ENCODE measurements at regions not wholly inside any gene's neighbourhood (a gene's known extent, or its start where the extent isn't known, plus 50 kb on each side); places are given as distances from the start of the nearest gene placed in this dataset.

GRCh38 chrX:94121799-94122198 lies 447.8 kb downstream of the FAM133A start:
- no peak for TF ChIP-seq EZH2phosphoT487 (IDR thresholded peaks at IDR 0.05; ENCODE audit: borderline replicate concordance, low read length)
- TF ChIP-seq, protein P1, sequence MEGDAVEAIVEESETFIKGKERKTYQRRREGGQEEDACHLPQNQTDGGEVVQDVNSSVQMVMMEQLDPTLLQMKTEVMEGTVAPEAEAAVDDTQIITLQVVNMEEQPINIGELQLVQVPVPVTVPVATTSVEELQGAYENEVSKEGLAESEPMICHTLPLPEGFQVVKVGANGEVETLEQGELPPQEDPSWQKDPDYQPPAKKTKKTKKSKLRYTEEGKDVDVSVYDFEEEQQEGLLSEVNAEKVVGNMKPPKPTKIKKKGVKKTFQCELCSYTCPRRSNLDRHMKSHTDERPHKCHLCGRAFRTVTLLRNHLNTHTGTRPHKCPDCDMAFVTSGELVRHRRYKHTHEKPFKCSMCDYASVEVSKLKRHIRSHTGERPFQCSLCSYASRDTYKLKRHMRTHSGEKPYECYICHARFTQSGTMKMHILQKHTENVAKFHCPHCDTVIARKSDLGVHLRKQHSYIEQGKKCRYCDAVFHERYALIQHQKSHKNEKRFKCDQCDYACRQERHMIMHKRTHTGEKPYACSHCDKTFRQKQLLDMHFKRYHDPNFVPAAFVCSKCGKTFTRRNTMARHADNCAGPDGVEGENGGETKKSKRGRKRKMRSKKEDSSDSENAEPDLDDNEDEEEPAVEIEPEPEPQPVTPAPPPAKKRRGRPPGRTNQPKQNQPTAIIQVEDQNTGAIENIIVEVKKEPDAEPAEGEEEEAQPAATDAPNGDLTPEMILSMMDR (IDR thresholded peaks at IDR 0.05; ENCODE audit: low read depth, low read length, poor library complexity, severe bottlenecking) = no peak
- Histone ChIP-seq H3K27ac (ENCODE audit: low read depth, low read length) (no peak overlapping the region), H3K4me3 (ENCODE audit: low read length) (no peak overlapping the region), H4K20me1 (ENCODE audit: control insufficient read depth, insufficient read depth, low read depth, low read length) (no peaks in the 10 kb centered on the region), H3K79me2 (ENCODE audit: control insufficient read depth, low read length) (no peaks in the 10 kb centered on the region), H3K4me2 (ENCODE audit: low read length) (no peak overlapping the region), H3K9me3 (ENCODE audit: control insufficient read depth, insufficient read depth, low read length) (no peaks in the 10 kb centered on the region), H3K4me1 (ENCODE audit: control insufficient read depth, low read length) (no peaks in the 10 kb centered on the region), H3K36me3 (ENCODE audit: control insufficient read depth, low read length) (no peaks in the 10 kb centered on the region), H3F3A (ENCODE audit: control insufficient read depth, insufficient read depth) (no peaks in the 10 kb centered on the region), H3K9me2 (replicated peaks; ENCODE audit: control insufficient read depth, low read length) (no peaks in the 10 kb centered on the region), H3K27me3 (ENCODE audit: control insufficient read depth, low read length) (no peaks in the 10 kb centered on the region)

GRCh38 chrX:94123062-94123461 lies 449.1 kb downstream of the FAM133A start:
- H3K27me3 ChIP-seq (ENCODE audit: control insufficient read depth, low read length) = no peaks in the 10 kb centered on the region
- H3K9me3 ChIP-seq (ENCODE audit: control insufficient read depth, insufficient read depth, low read length) = no peaks in the 10 kb centered on the region
- H3K9me2 ChIP-seq (replicated peaks; ENCODE audit: control insufficient read depth, low read length) = no peaks in the 10 kb centered on the region
- H3K4me2 ChIP-seq (ENCODE audit: low read length) = no peak overlapping the region
- no peaks in the 10 kb centered on the region for H3F3A ChIP-seq (ENCODE audit: control insufficient read depth, insufficient read depth)
- TF ChIP-seq EZH2phosphoT487 (IDR thresholded peaks at IDR 0.05; ENCODE audit: borderline replicate concordance, low read length) = no peak
- TF ChIP-seq, protein P1 (IDR thresholded peaks at IDR 0.05; ENCODE audit: low read depth, low read length, poor library complexity, severe bottlenecking) = no peak
- H3K4me1 ChIP-seq (ENCODE audit: control insufficient read depth, low read length) = no peaks in the 10 kb centered on the region
- no peak overlapping the region for H3K27ac ChIP-seq (ENCODE audit: low read depth, low read length)
- no peaks in the 10 kb centered on the region for H4K20me1 ChIP-seq (ENCODE audit: control insufficient read depth, insufficient read depth, low read depth, low read length)
- no peaks in the 10 kb centered on the region for H3K36me3 ChIP-seq (ENCODE audit: control insufficient read depth, low read length)
- H3K4me3 ChIP-seq (ENCODE audit: low read length) = no peak overlapping the region
- H3K79me2 ChIP-seq (ENCODE audit: control insufficient read depth, low read length) = no peaks in the 10 kb centered on the region

GRCh38 chrX:94162971-94163370 lies 489.0 kb downstream of the FAM133A start:
- Histone ChIP-seq H3K9me3 (ENCODE audit: control insufficient read depth, insufficient read depth, low read length) (no peaks in the 10 kb centered on the region), H3K4me3 (ENCODE audit: low read length) (no peak overlapping the region), H3K27me3 (ENCODE audit: control insufficient read depth, low read length) (no peaks in the 10 kb centered on the region), H3K4me2 (ENCODE audit: low read length) (no peak overlapping the region), H3F3A (ENCODE audit: control insufficient read depth, insufficient read depth) (no peaks in the 10 kb centered on the region), H3K4me1 (ENCODE audit: control insufficient read depth, low read length) (no peaks in the 10 kb centered on the region), H3K27ac (ENCODE audit: low read depth, low read length) (no peak overlapping the region), H3K79me2 (ENCODE audit: control insufficient read depth, low read length) (no peaks in the 10 kb centered on the region), H3K36me3 (ENCODE audit: control insufficient read depth, low read length) (no peaks in the 10 kb centered on the region), H3K9me2 (replicated peaks; ENCODE audit: control insufficient read depth, low read length) (no peaks in the 10 kb centered on the region), H4K20me1 (ENCODE audit: control insufficient read depth, insufficient read depth, low read depth, low read length) (no peaks in the 10 kb centered on the region)
- TF ChIP-seq, protein P1 (IDR thresholded peaks at IDR 0.05; ENCODE audit: low read depth, low read length, poor library complexity, severe bottlenecking) = no peak

Measured in DOHH2 (cell line).